OCI-LY1 (cell line): ENCODE measurements at regions not wholly inside any gene's neighbourhood (a gene's known extent, or its start where the extent isn't known, plus 50 kb on each side); places are given as distances from the start of the nearest gene placed in this dataset.

Experiments used
- H2AFZ ChIP-seq: fragments of 200-600 bp; sonication (generic), shearing (Covaris generic); 2 replicates; pipeline ENCODE4 v1.6.0; 2014; ENCODE audit warnings: antibody characterized with exemption, mild to moderate bottlenecking, low read length
- H3F3A ChIP-seq: fragments of 200-600 bp; sonication (generic), shearing (Covaris generic); 2 replicates; pipeline ENCODE4 v1.6.0; 2014; ENCODE audit warnings: mild to moderate bottlenecking, antibody characterized with exemption, low read length, moderate library complexity; ENCODE audit not compliant: insufficient read depth
- H3K27ac ChIP-seq: fragments of 200-600 bp; sonication (generic); 2 replicates; pipeline ENCODE4 v1.5.1; 2014; ENCODE audit warnings: low read length, mixed run types, mild to moderate bottlenecking, low read depth; ENCODE audit not compliant: poor library complexity, severe bottlenecking
- H3K27me3 ChIP-seq: fragments of 200-600 bp; sonication (generic); 2 replicates; pipeline ENCODE4 v1.6.0; 2014; ENCODE audit warnings: antibody characterized with exemption, mild to moderate bottlenecking, low read length, moderate library complexity; ENCODE audit not compliant: insufficient read depth
- H3K36me3 ChIP-seq: fragments of 200-600 bp; sonication (generic); 2 replicates; pipeline ENCODE4 v1.6.1; 2014; ENCODE audit warnings: mild to moderate bottlenecking, antibody characterized with exemption, low read length, moderate library complexity, mixed read lengths; ENCODE audit not compliant: insufficient read depth
- H3K4me1 ChIP-seq: fragments of 200-600 bp; sonication (generic); 2 replicates; pipeline ENCODE4 v1.5.1; 2014; ENCODE audit warnings: mild to moderate bottlenecking, low read length, moderate library complexity; ENCODE audit not compliant: insufficient read depth, severe bottlenecking
- H3K4me2 ChIP-seq: fragments of 200-600 bp; sonication (generic), shearing (Covaris generic); 2 replicates; pipeline ENCODE4 v1.6.1; 2014; ENCODE audit warnings: low read length
- H3K4me3 ChIP-seq: fragments of 200-600 bp; sonication (generic); 2 replicates; pipeline ENCODE4 v1.5.1; 2014; ENCODE audit warnings: low read length, low read depth, mild to moderate bottlenecking, mixed read lengths; ENCODE audit not compliant: poor library complexity, severe bottlenecking
- H3K79me2 ChIP-seq: fragments of 200-600 bp; shearing (Covaris generic); 2 replicates; pipeline ENCODE4 v1.6.1; 2016; ENCODE audit warnings: mixed run types, low read length, mixed read lengths; ENCODE audit not compliant: insufficient read depth
- H3K9ac ChIP-seq: fragments of 200-600 bp; sonication (generic), shearing (Covaris generic); 2 replicates; pipeline ENCODE4 v1.6.1; 2014; ENCODE audit warnings: mild to moderate bottlenecking, low read length, mixed read lengths
- H3K9me2 ChIP-seq: fragments of 200-600 bp; sonication (generic), shearing (Covaris generic); 2 replicates; pipeline ENCODE4 v1.6.1; 2014; ENCODE audit warnings: low read depth, mild to moderate bottlenecking, low read length, mixed read lengths
- H3K9me3 ChIP-seq: fragments of 200-600 bp; shearing (Covaris generic); 2 replicates; pipeline ENCODE4 v1.6.1; 2014; ENCODE audit warnings: low read length, mixed read lengths
- H4K20me1 ChIP-seq: fragments of 200-600 bp; sonication (generic), shearing (Covaris generic); 2 replicates; pipeline ENCODE4 v1.6.0; 2016; ENCODE audit warnings: mild to moderate bottlenecking, low read length; ENCODE audit not compliant: insufficient read depth
- EZH2 ChIP-seq: fragments of 200-600 bp; sonication (generic), shearing (Covaris generic); IDR thresholded peaks from 2 replicates; pipeline ENCODE4 v1.8.0; 2017; ENCODE audit warnings: borderline replicate concordance, mixed run types, mild to moderate bottlenecking, antibody characterized with exemption, low read length, moderate library complexity, mixed read lengths
- TF ChIP-seq, protein P1 (sequence below): fragments of 200-600 bp; sonication (generic), shearing (Covaris generic); IDR thresholded peaks from 2 replicates; pipeline ENCODE4 v1.5.1; 2017; ENCODE audit warnings: mild to moderate bottlenecking, antibody characterized with exemption, low read length, moderate library complexity, mixed read lengths

DNA sequence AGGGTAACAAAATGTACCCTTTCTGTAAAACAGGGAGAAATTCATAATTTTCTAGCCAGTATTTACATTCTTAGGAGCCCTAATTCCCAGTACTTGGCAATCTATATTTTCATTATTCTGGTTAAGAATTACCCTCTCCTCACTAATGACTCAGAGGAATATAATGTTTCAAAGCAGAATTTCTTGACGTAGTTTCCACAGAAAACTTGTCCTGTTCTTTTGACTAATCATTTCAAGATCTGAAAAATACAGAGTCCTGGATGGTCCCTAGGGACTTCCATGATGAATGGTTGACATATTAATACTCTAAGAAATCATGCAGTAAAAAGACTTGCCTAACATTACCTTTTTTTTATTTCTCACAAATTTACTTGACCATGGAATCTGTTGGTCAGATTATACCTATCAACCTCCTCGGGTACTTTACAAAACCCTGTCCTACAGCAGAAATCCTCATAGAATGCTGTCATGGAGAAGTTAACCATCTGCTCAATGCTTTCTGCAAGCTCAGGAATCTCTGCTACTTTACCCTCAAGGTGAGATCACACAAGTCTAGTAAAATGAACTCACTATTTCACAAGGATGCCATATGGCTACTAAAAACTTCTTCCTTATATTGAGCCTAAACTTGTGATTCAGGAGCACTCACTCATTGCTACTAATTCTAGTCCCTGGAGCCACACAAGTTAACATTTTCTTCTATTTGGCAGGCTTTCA lies 202.1 kb upstream of the CNR1 start:
- Histone ChIP-seq H3K9me2 (no peaks in the 10 kb centered on the region), H3K79me2 (no peaks in the 10 kb centered on the region), H3K27ac (no peak overlapping the region), H3F3A (no peaks in the 10 kb centered on the region), H3K9me3 (no peaks in the 10 kb centered on the region), H3K4me2 (no peak overlapping the region), H3K9ac (no peak overlapping the region), H3K4me1 (no peaks in the 10 kb centered on the region), H3K4me3 (no peak overlapping the region), H3K27me3 (no peaks in the 10 kb centered on the region), H2AFZ (no peak overlapping the region), H4K20me1 (no peaks in the 10 kb centered on the region), H3K36me3 (no peaks in the 10 kb centered on the region)
- TF ChIP-seq EZH2: no peak
- TF ChIP-seq, protein P1, sequence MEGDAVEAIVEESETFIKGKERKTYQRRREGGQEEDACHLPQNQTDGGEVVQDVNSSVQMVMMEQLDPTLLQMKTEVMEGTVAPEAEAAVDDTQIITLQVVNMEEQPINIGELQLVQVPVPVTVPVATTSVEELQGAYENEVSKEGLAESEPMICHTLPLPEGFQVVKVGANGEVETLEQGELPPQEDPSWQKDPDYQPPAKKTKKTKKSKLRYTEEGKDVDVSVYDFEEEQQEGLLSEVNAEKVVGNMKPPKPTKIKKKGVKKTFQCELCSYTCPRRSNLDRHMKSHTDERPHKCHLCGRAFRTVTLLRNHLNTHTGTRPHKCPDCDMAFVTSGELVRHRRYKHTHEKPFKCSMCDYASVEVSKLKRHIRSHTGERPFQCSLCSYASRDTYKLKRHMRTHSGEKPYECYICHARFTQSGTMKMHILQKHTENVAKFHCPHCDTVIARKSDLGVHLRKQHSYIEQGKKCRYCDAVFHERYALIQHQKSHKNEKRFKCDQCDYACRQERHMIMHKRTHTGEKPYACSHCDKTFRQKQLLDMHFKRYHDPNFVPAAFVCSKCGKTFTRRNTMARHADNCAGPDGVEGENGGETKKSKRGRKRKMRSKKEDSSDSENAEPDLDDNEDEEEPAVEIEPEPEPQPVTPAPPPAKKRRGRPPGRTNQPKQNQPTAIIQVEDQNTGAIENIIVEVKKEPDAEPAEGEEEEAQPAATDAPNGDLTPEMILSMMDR: no peak

DNA sequence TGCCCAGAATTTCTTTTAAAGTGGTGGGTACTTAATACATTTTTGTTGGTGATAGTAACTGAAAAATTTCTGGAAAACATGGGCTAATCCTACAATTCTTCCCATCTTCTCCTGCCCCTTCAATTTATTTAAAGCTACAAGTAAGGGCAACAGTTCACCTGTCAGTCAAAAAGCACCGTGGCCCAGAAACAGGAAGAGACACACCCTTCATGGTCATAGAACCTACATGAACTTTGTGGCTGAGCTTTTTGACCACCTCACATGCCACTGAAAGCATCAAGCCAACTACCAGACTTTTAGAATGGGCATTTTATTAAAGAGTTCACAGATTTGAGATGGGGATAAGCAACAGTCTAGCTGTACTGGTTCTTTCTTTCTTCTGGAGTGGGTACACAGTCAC lies 201.1 kb upstream of the CNR1 start:
- H3K27me3 ChIP-seq: no peaks in the 10 kb centered on the region
- no peaks in the 10 kb centered on the region for H3F3A ChIP-seq
- H3K9me2 ChIP-seq: no peaks in the 10 kb centered on the region
- no peaks in the 10 kb centered on the region for H4K20me1 ChIP-seq
- H3K27ac ChIP-seq: no peak overlapping the region
- no peaks in the 10 kb centered on the region for H3K9me3 ChIP-seq
- no peak overlapping the region for H3K9ac ChIP-seq
- no peak overlapping the region for H3K4me3 ChIP-seq
- no peaks in the 10 kb centered on the region for H3K79me2 ChIP-seq
- TF ChIP-seq EZH2: no peak
- TF ChIP-seq, protein P1: no peak
- no peak overlapping the region for H3K4me2 ChIP-seq
- no peaks in the 10 kb centered on the region for H3K4me1 ChIP-seq
- H3K36me3 ChIP-seq: no peaks in the 10 kb centered on the region
- H2AFZ ChIP-seq: no peak overlapping the region

DNA sequence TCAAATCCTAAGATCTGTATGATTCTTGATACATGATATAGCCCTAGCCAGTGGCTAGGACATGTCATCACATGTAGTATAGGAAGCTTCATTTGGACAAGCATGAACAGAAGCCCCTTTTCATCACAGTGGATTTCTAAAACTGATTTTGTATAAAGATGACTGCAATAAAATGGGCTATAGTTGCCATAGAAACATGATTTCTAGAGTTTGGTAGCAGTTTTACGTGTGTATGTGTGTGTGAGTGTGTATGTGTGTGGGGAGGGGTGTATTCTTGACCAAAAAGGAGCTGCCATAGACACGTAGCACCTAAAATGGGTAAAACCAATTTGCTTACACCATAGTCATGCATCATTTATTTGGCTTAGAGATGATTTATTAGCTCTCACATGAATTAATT lies 200.5 kb upstream of the CNR1 start:
- Histone ChIP-seq H3K36me3 (no peaks in the 10 kb centered on the region), H3K4me2 (no peak overlapping the region), H3K4me3 (no peak overlapping the region), H3K79me2 (no peaks in the 10 kb centered on the region), H3K9me2 (no peaks in the 10 kb centered on the region), H3K9me3 (no peaks in the 10 kb centered on the region), H2AFZ (no peak overlapping the region), H3F3A (no peaks in the 10 kb centered on the region), H3K27ac (no peak overlapping the region), H3K9ac (no peak overlapping the region), H4K20me1 (no peaks in the 10 kb centered on the region), H3K4me1 (no peaks in the 10 kb centered on the region), H3K27me3 (no peaks in the 10 kb centered on the region)
- TF ChIP-seq, protein P1: no peak
- no peak for TF ChIP-seq EZH2
